ENCODE measurements at regions not wholly inside any gene's neighbourhood (a gene's known extent, or its start where the extent isn't known, plus 50 kb on each side); places are given as distances from the start of the nearest gene placed in this dataset.

GRCh38 chr6:148240461-148240840 is 102.2 kb upstream of the SASH1 start:
- TF ChIP-seq CTCF (IDR thresholded peaks at IDR 0.05) (no peak), POLR2AphosphoS5 (IDR thresholded peaks at IDR 0.05) (no peak), POLR2A (IDR thresholded peaks at IDR 0.05) (no peak)

Data from breast epithelium (tissue), 3 donors.